CD4-positive, alpha-beta memory T cell (primary cell): ENCODE measurements at regions not wholly inside any gene's neighbourhood (a gene's known extent, or its start where the extent isn't known, plus 50 kb on each side); places are given as distances from the start of the nearest gene placed in this dataset.

Experiments used
- CTCF ChIA-PET: fragments of 350-600 bp; sonication (Branson Sonifier 250); formaldehyde crosslinking; loops from one replicate; lab custom pipeline; 2021; ENCODE audit warnings: inconsistent platforms; ENCODE audit not compliant: partially characterized antibody; lab: Charles Lee
- POLR2A ChIA-PET: fragments of 350-600 bp; sonication (Branson Sonifier 250); formaldehyde crosslinking; loops from one replicate; lab custom pipeline; 2021; ENCODE audit not compliant: partially characterized antibody; lab: Charles Lee
- DNase-seq, 5 donors: peaks; one replicate each; pipeline versions ENCODE4 v3.0.0 to v3.0.0-alpha.2; 2020 to 2022; ENCODE audit warnings: mixed read lengths in 1 of 5
- H3K27ac ChIP-seq: one replicate; pipeline ENCODE4 v1.7.0; 2013; ENCODE audit warnings: low read depth, low read length
- H3K27me3 ChIP-seq: 2 replicates; pipeline ENCODE4 v1.7.0; 2013; ENCODE audit warnings: mild to moderate bottlenecking, low read length, moderate library complexity; ENCODE audit not compliant: insufficient read depth
- H3K36me3 ChIP-seq: 2 replicates; pipeline ENCODE4 v1.7.0; 2013; ENCODE audit warnings: mild to moderate bottlenecking, low read length, moderate library complexity; ENCODE audit not compliant: insufficient read depth
- H3K4me1 ChIP-seq: 2 replicates; pipeline ENCODE4 v1.7.0; 2013; ENCODE audit warnings: mild to moderate bottlenecking, low read length, moderate library complexity; ENCODE audit not compliant: insufficient read depth
- H3K4me3 ChIP-seq, 2 donors: one replicate each; pipeline ENCODE4 v1.7.0; 2013; ENCODE audit warnings: low read length in 2 of 2, mild to moderate bottlenecking in 1 of 2
- H3K9me3 ChIP-seq, 2 donors: one replicate each; pipeline ENCODE4 v1.7.0; 2013; ENCODE audit warnings: low read length in 2 of 2, control low read depth in 1 of 2; ENCODE audit not compliant: control insufficient read depth in 1 of 2
- H3K27ac Mint-ChIP-seq, 7 donors: one replicate each; pipeline ENCODE4 v1.8.0; 2020 to 2021; ENCODE audit warnings: mixed read lengths in 7 of 7, mild to moderate bottlenecking in 6 of 7, inconsistent platforms in 3 of 7, moderate library complexity in 3 of 7
- H3K27me3 Mint-ChIP-seq, 2 donors: one replicate each; pipeline ENCODE4 v1.8.0; 2020 to 2021; ENCODE audit warnings: mixed read lengths in 2 of 2
- H3K36me3 Mint-ChIP-seq, 2 donors: one replicate each; pipeline ENCODE4 v1.8.0; 2020 to 2021; ENCODE audit warnings: mixed read lengths in 2 of 2, inconsistent platforms in 1 of 2, mild to moderate bottlenecking in 1 of 2
- H3K4me1 Mint-ChIP-seq, 4 donors: one replicate each; pipeline ENCODE4 v1.8.0; 2020 to 2021; ENCODE audit warnings: mixed read lengths in 4 of 4, mild to moderate bottlenecking in 1 of 4
- H3K4me3 Mint-ChIP-seq, 8 donors: one replicate each; pipeline ENCODE4 v1.8.0; 2020 to 2021; ENCODE audit warnings: mixed read lengths in 8 of 8, mild to moderate bottlenecking in 7 of 8, moderate library complexity in 6 of 8, inconsistent platforms in 3 of 8
- H3K9me3 Mint-ChIP-seq, 8 donors: one replicate each; pipeline ENCODE4 v1.8.0; 2020 to 2021; ENCODE audit warnings: mixed read lengths in 8 of 8, mild to moderate bottlenecking in 5 of 8, inconsistent platforms in 3 of 8, moderate library complexity in 1 of 8
- intact Hi-C: fragments of 100-400 bp; cut with micrococcal nuclease; formaldehyde crosslinking; loops from one replicate; pipeline ENCODE4 v1.15.1; 2023

DNA sequence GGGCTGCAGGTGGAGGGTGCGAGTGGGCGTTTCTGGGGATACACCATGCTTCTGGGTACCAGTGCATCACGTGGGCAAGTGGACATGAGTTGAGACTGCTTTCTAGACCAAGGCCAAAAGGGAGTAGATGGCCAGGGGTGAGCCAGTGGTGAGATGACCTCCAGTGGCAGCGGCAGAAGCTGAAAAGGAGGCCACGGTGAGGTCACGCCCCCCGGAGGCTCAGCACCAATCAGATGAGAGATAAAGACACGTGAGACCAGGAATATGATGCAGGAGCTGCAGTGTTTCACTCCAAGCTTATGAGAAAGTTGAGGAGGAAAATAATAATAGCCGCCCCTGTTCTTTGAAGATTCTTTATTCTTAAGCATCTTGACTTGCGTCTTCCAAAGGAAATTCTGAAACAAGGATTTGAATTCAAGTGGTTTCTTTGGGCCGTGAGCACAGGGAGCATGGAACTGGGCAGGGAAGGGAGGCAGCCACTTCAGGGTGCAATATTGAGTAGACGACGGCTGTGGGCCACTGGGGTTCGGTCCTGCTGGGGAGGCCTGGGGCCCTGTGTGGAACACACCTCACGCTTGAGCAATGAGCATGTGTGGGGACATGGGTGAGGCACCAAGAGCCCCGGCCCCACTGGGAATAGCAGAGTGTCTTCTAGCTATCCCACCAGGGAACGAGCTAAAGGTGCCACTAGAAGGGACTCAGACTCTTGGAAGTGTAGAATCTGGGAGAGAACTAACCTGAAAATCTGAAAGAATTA lies 156.7 kb upstream of the LRFN2 start:
- no peaks in the 10 kb centered on the region for H3K9me3 ChIP-seq
- H3K27me3 Mint-ChIP-seq: peaks cover 4 to 22% of the 10 kb centered on the region in 2 donors
- ChIA-PET CTCF (no interaction called here), POLR2A (no interaction called here)
- H3K36me3 Mint-ChIP-seq: no peaks in the 10 kb centered on the region
- intact Hi-C loops: no loop called here
- no peak overlapping the region for H3K4me3 Mint-ChIP-seq
- no peak for DNase-seq
- H3K27ac ChIP-seq: no peak overlapping the region
- no peaks in the 10 kb centered on the region for H3K36me3 ChIP-seq
- no peak overlapping the region for H3K27ac Mint-ChIP-seq
- no peak overlapping the region for H3K4me3 ChIP-seq
- H3K4me1 Mint-ChIP-seq: no peaks in the 10 kb centered on the region
- H3K4me1 ChIP-seq: no peaks in the 10 kb centered on the region
- no peaks in the 10 kb centered on the region for H3K27me3 ChIP-seq
- no peaks in the 10 kb centered on the region for H3K9me3 Mint-ChIP-seq

DNA sequence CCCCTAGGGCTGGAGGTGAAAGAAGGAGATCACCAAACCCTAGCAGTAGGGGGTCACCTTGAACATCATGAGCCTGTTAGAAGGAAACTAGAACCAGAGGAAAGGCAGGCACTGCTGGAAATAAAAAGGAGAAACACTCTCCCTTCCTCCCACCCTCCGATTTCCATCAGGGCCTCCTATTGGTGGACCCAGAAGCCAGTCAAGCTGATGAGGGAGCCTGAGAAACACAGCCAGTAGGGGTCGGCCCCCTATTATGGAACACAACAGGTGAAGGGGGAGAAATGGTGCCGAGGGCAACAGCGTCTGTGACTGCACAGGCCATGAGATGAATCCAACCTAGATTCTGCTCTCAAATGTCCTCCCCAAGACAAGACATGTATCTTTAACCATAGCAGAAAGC lies 156.1 kb upstream of the LRFN2 start:
- ChIA-PET POLR2A (no interaction called here), CTCF (no interaction called here)
- Mint-ChIP-seq H3K4me1 (no peaks in the 10 kb centered on the region), H3K9me3 (no peaks in the 10 kb centered on the region), H3K27ac (no peak overlapping the region), H3K36me3 (no peaks in the 10 kb centered on the region), H3K27me3 (peaks cover 7 to 19% of the 10 kb centered on the region in 2 donors), H3K4me3 (no peak overlapping the region)
- Histone ChIP-seq H3K4me1 (no peaks in the 10 kb centered on the region), H3K27ac (no peak overlapping the region), H3K27me3 (no peaks in the 10 kb centered on the region), H3K36me3 (no peaks in the 10 kb centered on the region), H3K4me3 (no peak overlapping the region), H3K9me3 (no peaks in the 10 kb centered on the region)
- DNase-seq: no peak
- intact Hi-C loops: no loop called here

DNA sequence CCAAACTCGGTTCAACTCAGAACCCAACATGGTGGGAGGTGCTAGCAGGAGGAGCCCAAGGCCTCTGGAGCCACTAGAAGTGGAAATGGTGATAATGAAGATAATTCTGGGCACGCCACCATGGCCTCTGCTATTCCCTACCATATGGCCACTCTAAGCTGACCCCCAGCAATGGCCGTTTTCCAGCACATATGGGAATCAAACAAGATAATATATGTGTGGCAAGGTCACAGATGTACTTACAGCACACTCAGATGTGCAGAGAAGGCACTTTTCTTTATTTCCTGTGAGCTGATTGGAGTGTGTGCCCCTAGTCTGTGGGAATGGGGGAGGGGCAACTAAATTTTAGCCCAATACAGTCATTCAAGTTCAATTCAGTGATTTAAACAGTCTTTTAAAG lies 153.4 kb upstream of the LRFN2 start:
- Mint-ChIP-seq H3K4me3 (peak overlapping the region in 1 of 8 donors; percentile 46), H3K9me3 (peaks cover 0 to 2% (median 0%) of the 10 kb centered on the region in 8 donors), H3K4me1 (no peaks in the 10 kb centered on the region), H3K27ac (no peak overlapping the region), H3K27me3 (peaks cover 5 to 15% of the 10 kb centered on the region in 2 donors), H3K36me3 (no peaks in the 10 kb centered on the region)
- H3K9me3 ChIP-seq: no peaks in the 10 kb centered on the region
- H3K36me3 ChIP-seq: no peaks in the 10 kb centered on the region
- H3K27me3 ChIP-seq: no peaks in the 10 kb centered on the region
- intact Hi-C loops: no loop called here
- CTCF ChIA-PET: no interaction called here
- POLR2A ChIA-PET: no interaction called here
- H3K4me1 ChIP-seq: no peaks in the 10 kb centered on the region
- H3K27ac ChIP-seq: no peak overlapping the region
- DNase-seq: no peak
- H3K4me3 ChIP-seq: no peak overlapping the region

DNA sequence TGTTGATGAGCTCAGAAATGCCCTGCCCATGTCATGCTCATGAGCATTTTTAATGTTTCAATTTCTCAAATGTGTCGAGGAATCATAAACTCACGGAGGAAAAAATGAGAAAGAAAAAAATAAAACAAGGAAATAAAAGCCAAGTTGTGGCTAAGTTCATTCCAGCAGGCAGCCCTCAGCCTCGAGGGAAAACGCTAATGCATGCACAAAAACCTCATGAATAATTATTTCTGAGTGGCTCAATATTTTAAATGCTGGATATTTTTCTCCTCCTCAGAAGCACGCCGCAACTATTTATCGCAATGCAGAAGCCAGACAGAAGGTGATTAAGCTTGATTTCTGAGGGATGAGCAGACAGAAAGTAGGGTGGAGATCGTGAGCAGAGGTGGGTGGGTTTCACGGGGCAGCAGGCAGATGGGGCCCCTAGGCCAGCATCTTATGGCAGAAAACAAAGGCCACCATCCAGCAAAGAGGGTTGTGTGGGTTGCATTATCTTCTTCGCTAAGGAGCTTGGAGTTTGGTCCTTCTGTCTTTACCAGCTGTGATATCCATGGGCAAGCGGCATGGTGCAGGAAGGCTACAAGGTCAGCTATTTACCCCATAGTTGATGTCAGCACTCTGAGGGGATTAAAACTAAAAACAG lies 151.5 kb upstream of the LRFN2 start:
- CTCF ChIA-PET: interaction anchor here (0.7 kb wide), 1 partner anchor 11 kb away, joined by 3 read pairs; no protein-coding TSS in a partner anchor
- H3K4me1 Mint-ChIP-seq: no peaks in the 10 kb centered on the region
- DNase-seq: no peak
- no peaks in the 10 kb centered on the region for H3K36me3 Mint-ChIP-seq
- H3K27me3 Mint-ChIP-seq: peaks cover 9 to 15% of the 10 kb centered on the region in 2 donors
- peaks cover 0 to 2% (median 0%) of the 10 kb centered on the region in 8 donors for H3K9me3 Mint-ChIP-seq
- Histone ChIP-seq H3K27ac (no peak overlapping the region), H3K36me3 (no peaks in the 10 kb centered on the region), H3K4me3 (no peak overlapping the region), H3K9me3 (no peaks in the 10 kb centered on the region), H3K27me3 (no peaks in the 10 kb centered on the region), H3K4me1 (no peaks in the 10 kb centered on the region)
- POLR2A ChIA-PET: no interaction called here
- H3K27ac Mint-ChIP-seq: no peak overlapping the region
- H3K4me3 Mint-ChIP-seq: no peak overlapping the region
- intact Hi-C loops: no loop called here

DNA sequence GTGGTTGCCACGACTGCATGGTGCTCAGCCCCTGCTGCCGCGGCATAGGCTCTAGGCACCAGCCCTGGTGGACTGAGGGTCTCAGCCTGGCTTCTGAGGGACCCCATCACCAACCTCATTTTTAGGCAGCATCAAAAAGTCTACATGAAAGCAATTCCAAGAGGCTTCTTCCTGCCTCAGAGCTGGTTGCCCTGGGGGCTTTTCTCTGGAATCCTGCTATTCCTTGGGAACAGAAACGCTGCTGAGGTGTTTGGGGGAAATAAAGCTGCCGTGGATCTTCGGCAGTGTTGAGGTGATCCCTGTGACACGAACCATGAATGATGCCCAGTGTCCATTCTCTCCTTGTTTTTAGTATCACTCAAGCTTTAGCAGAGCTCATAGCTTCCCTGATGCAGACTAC lies 148.4 kb upstream of the LRFN2 start:
- H3K27ac Mint-ChIP-seq: no peak overlapping the region
- intact Hi-C loops: no loop called here
- Histone ChIP-seq H3K9me3 (no peaks in the 10 kb centered on the region), H3K36me3 (no peaks in the 10 kb centered on the region), H3K4me1 (no peaks in the 10 kb centered on the region), H3K27me3 (no peaks in the 10 kb centered on the region), H3K4me3 (no peak overlapping the region), H3K27ac (no peak overlapping the region)
- H3K4me1 Mint-ChIP-seq: no peaks in the 10 kb centered on the region
- DNase-seq: no peak
- H3K36me3 Mint-ChIP-seq: no peaks in the 10 kb centered on the region
- CTCF ChIA-PET: no interaction called here
- H3K4me3 Mint-ChIP-seq: no peak overlapping the region
- peaks cover 0 to 2% (median 0%) of the 10 kb centered on the region in 8 donors for H3K9me3 Mint-ChIP-seq
- POLR2A ChIA-PET: no interaction called here
- H3K27me3 Mint-ChIP-seq: peaks cover 5 to 10% of the 10 kb centered on the region in 2 donors

DNA sequence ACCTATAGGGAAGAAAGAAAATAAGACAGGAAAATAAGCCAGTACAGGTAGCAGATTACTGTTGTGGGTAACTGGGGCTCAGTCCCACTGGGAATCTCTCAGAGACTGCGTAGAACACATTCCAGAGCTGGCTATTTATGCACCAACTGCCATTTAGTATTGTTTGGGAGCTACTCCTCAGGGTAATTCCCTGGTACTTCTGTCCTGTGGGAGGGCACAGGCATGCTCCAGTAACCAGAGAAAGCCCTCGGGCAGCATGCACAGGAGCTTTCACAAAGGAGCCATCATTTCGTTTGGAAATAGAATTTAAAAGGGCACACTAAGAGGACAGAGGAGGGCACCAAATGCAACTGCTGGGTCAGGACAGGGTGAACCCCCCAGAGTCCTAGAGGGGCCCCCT lies 148.0 kb upstream of the LRFN2 start:
- H3K36me3 Mint-ChIP-seq: no peaks in the 10 kb centered on the region
- Histone ChIP-seq H3K27ac (no peak overlapping the region), H3K4me3 (no peak overlapping the region), H3K27me3 (no peaks in the 10 kb centered on the region), H3K9me3 (no peaks in the 10 kb centered on the region), H3K36me3 (no peaks in the 10 kb centered on the region), H3K4me1 (no peaks in the 10 kb centered on the region)
- H3K9me3 Mint-ChIP-seq: peaks cover 0 to 2% (median 0%) of the 10 kb centered on the region in 8 donors
- ChIA-PET POLR2A (no interaction called here), CTCF (no interaction called here)
- H3K4me3 Mint-ChIP-seq: no peak overlapping the region
- intact Hi-C loops: no loop called here
- H3K27me3 Mint-ChIP-seq: peaks cover 5 to 10% of the 10 kb centered on the region in 2 donors
- no peaks in the 10 kb centered on the region for H3K4me1 Mint-ChIP-seq
- no peak overlapping the region for H3K27ac Mint-ChIP-seq
- no peak for DNase-seq

DNA sequence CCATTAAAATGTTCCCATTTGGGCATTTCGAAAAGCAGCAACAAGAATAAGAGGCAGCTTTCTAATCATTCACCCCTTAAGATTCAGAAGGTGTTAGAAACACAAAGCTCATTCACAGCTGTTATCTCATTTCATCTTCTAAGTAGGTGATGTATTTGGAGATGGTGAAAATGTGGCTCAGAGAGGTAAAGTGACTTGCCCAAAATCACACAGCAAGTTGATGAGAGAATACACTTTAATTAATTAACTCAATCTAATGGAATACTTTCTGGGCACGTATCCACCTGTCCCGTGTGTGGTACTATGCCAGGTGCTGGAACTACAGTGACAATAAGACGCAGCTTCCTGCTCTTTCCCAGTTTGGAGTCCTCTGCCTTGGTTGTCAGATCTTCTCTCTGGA lies 147.4 kb upstream of the LRFN2 start:
- Histone ChIP-seq H3K36me3 (no peaks in the 10 kb centered on the region), H3K4me3 (no peak overlapping the region), H3K27ac (no peak overlapping the region), H3K9me3 (no peaks in the 10 kb centered on the region), H3K27me3 (no peaks in the 10 kb centered on the region), H3K4me1 (no peaks in the 10 kb centered on the region)
- Mint-ChIP-seq H3K27me3 (peaks cover 5 to 10% of the 10 kb centered on the region in 2 donors), H3K4me3 (no peak overlapping the region), H3K9me3 (peaks cover 0 to 2% (median 0%) of the 10 kb centered on the region in 8 donors), H3K36me3 (no peaks in the 10 kb centered on the region), H3K4me1 (no peaks in the 10 kb centered on the region), H3K27ac (no peak overlapping the region)
- intact Hi-C loops: no loop called here
- DNase-seq: no peak
- ChIA-PET CTCF (no interaction called here), POLR2A (no interaction called here)
